ENCODE measurements at regions not wholly inside any gene's neighbourhood (a gene's known extent, or its start where the extent isn't known, plus 50 kb on each side); places are given as distances from the start of the nearest gene placed in this dataset.

DNA sequence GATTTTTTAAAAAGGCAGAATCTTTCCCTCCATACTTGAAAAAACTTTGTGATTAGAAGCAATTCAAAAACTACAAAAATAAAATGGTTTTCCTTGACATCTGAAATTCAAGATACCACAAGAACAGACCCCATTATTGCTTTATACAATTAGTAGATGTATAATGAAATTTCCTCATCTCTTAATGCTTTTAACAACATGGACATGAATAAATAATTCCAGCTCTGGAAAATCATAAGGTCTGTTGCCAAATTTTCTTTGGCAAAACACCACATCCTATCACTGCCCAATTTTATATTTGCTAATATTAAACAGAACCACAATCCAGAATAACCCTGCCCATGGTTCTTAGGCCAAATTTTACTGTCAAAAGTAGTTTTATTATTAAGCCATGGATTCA, 1543.6 kb upstream of the MIR17HG start:
- no peak for TF ChIP-seq EZH2phosphoT487 (IDR thresholded peaks at IDR 0.05; ENCODE audit: low read depth)
- TF ChIP-seq CTCF (IDR thresholded peaks at IDR 0.05; ENCODE audit: low read depth, low read length) = no peak

Data from OCI-LY3 (cell line).